HFFc6 (cell line): ENCODE measurements at regions not wholly inside any gene's neighbourhood (a gene's known extent, or its start where the extent isn't known, plus 50 kb on each side); places are given as distances from the start of the nearest gene placed in this dataset.
A peak's percentile ranks its signal among the peaks of the same experiment; 100 is the strongest.
"Not testable (repeated sequence)": the region's sequence is repeated elsewhere in the genome, so short reads cannot be mapped to it uniquely, and the experiment has no call there.

ENCODE experiments used
- DNase-seq: peaks from one replicate; pipeline ENCODE4 v3.0.0-alpha.2; 2018
- H3K27ac Mint-ChIP-seq: 2 replicates; pipeline ENCODE4 v1.8.0; 2020; ENCODE audit warnings: mild to moderate bottlenecking, mixed read lengths
- H3K27me3 Mint-ChIP-seq: 2 replicates; pipeline ENCODE4 v1.8.0; 2021; ENCODE audit warnings: mild to moderate bottlenecking, moderate library complexity, mixed read lengths; ENCODE audit not compliant: insufficient read depth
- H3K36me3 Mint-ChIP-seq: 2 replicates; pipeline ENCODE4 v1.8.0; 2021; ENCODE audit warnings: low read depth, mixed read lengths
- H3K4me1 Mint-ChIP-seq: 2 replicates; pipeline ENCODE4 v1.8.0; 2020; ENCODE audit warnings: low read depth, mixed read lengths
- H3K4me3 Mint-ChIP-seq: 2 replicates; pipeline ENCODE4 v1.8.0; 2020; ENCODE audit warnings: mild to moderate bottlenecking, moderate library complexity, mixed read lengths
- H3K9me3 Mint-ChIP-seq: 2 replicates; pipeline ENCODE4 v1.8.0; 2020; ENCODE audit warnings: mild to moderate bottlenecking, mixed read lengths
- CTCF ChIP-seq: fragments of 200-600 bp; sonication (generic); IDR thresholded peaks from 2 replicates; pipeline ENCODE4 v1.5.0; 2021; ENCODE audit warnings: antibody characterized with exemption, mild to moderate bottlenecking

- Mint-ChIP-seq H3K27me3 (peaks cover 2% of the 10 kb centered on the region), H3K36me3 (no peaks in the 10 kb centered on the region), H3K9me3 (no peaks in the 10 kb centered on the region), H3K4me1 (no peaks in the 10 kb centered on the region), H3K27ac (no peak overlapping the region), H3K4me3 (peak overlapping the region; percentile 3; the same call in 1 of the 2 replicates)
- no peak for TF ChIP-seq CTCF
- no peak for DNase-seq
These were observed 1679.0 kb downstream of the SUCLG1 start for GRCh38 chr2:82780050-82780449.

GRCh38 chr2:82752396-82752795 lies 1706.7 kb downstream of the SUCLG1 start:
- no peak for TF ChIP-seq CTCF
- Mint-ChIP-seq H3K36me3 (no peaks in the 10 kb centered on the region; the same call in 1 of the 2 replicates), H3K9me3 (peaks cover 29% of the 10 kb centered on the region), H3K4me3 (no peak overlapping the region), H3K27ac (no peak overlapping the region), H3K4me1 (no peaks in the 10 kb centered on the region), H3K27me3 (no peaks in the 10 kb centered on the region)
- DNase-seq, result no peak

GRCh38 chr2:82748653-82749052 lies 1710.4 kb downstream of the SUCLG1 start:
- Mint-ChIP-seq H3K27ac (no peak overlapping the region), H3K4me1 (no peaks in the 10 kb centered on the region), H3K4me3 (no peak overlapping the region), H3K9me3 (peaks cover 34% of the 10 kb centered on the region), H3K27me3 (no peaks in the 10 kb centered on the region), H3K36me3 (no peaks in the 10 kb centered on the region; the same call in 1 of the 2 replicates)
- no peak for DNase-seq
- no peak for TF ChIP-seq CTCF

- Mint-ChIP-seq H3K4me3 (no peak overlapping the region), H3K9me3 (peaks cover 3% of the 10 kb centered on the region; the same call in 1 of the 2 replicates), H3K36me3 (no peaks in the 10 kb centered on the region), H3K27ac (no peak overlapping the region), H3K4me1 (no peaks in the 10 kb centered on the region), H3K27me3 (peaks cover 1% of the 10 kb centered on the region; the same call in 1 of the 2 replicates)
- no peak for TF ChIP-seq CTCF
- DNase-seq, result no peak
These were observed 1718.6 kb downstream of the SUCLG1 start for GRCh38 chr2:82740527-82740926.

GRCh38 chr2:82737965-82738364 lies 1721.1 kb downstream of the SUCLG1 start:
- H3K4me3 Mint-ChIP-seq, H3K9me3 Mint-ChIP-seq, H3K4me1 Mint-ChIP-seq, DNase-seq, H3K36me3 Mint-ChIP-seq, H3K27ac Mint-ChIP-seq, H3K27me3 Mint-ChIP-seq: not testable (repeated sequence)

- H3K4me1 Mint-ChIP-seq, result no peaks in the 10 kb centered on the region
- no peak overlapping the region for H3K27ac Mint-ChIP-seq
- H3K27me3 Mint-ChIP-seq, result peaks cover 2% of the 10 kb centered on the region; the same call in 1 of the 2 replicates
- no peaks in the 10 kb centered on the region for H3K36me3 Mint-ChIP-seq
- H3K9me3 Mint-ChIP-seq, result peaks cover 5% of the 10 kb centered on the region; the same call in 1 of the 2 replicates
- DNase-seq, result no peak
- no peak overlapping the region for H3K4me3 Mint-ChIP-seq
- TF ChIP-seq CTCF, result no peak
These were observed 1723.7 kb downstream of the SUCLG1 start for GRCh38 chr2:82735336-82735735.
